OCI-LY3 (cell line): ENCODE measurements at regions not wholly inside any gene's neighbourhood (a gene's known extent, or its start where the extent isn't known, plus 50 kb on each side); places are given as distances from the start of the nearest gene placed in this dataset.
A peak's percentile ranks its signal among the peaks of the same experiment; 100 is the strongest.

ENCODE experiments used
- H2AFZ ChIP-seq: fragments of 200-600, 300-600 bp; shearing (Covaris generic); 2 replicates; pipeline ENCODE4 v1.6.0; 2014; ENCODE audit warnings: antibody characterized with exemption, low read depth, low read length
- H3K27ac ChIP-seq: fragments of 200-600, 300-600 bp; sonication (generic); 2 replicates; pipeline ENCODE4 v1.5.1; 2014; ENCODE audit warnings: mild to moderate bottlenecking, low read length, moderate library complexity, mixed read lengths
- H3K27me3 ChIP-seq: fragments of 200-600, 300-600 bp; sonication (generic); 2 replicates; pipeline ENCODE4 v1.6.1; 2014; ENCODE audit warnings: low read depth, low read length, mixed read lengths
- H3K36me3 ChIP-seq: fragments of 200-600, 300-600 bp; sonication (generic); replicated peaks from 2 replicates; pipeline ENCODE3; 2014; ENCODE audit warnings: low read depth, low read length, mixed read lengths
- H3K4me1 ChIP-seq: fragments of 300-600, 200-600 bp; sonication (generic); 2 replicates; pipeline ENCODE4 v1.6.1; 2014; ENCODE audit warnings: low read length, mixed read lengths
- H3K4me2 ChIP-seq: fragments of 200-600, 300-600 bp; sonication (generic); 2 replicates; pipeline ENCODE4 v1.6.1; 2014; ENCODE audit warnings: low read length, mixed read lengths
- H3K4me3 ChIP-seq: fragments of 300-600, 200-600 bp; sonication (generic); 2 replicates; pipeline ENCODE4 v1.5.1; 2014; ENCODE audit warnings: antibody characterized with exemption, mild to moderate bottlenecking, low read length, moderate library complexity
- H3K79me2 ChIP-seq: fragments of 300-600, 200-600 bp; shearing (Covaris generic); 2 replicates; pipeline ENCODE4 v1.6.1; 2014; ENCODE audit warnings: mild to moderate bottlenecking, low read length, mixed read lengths
- H3K9ac ChIP-seq: fragments of 300-600, 200-600 bp; shearing (Covaris generic); 2 replicates; pipeline ENCODE4 v1.6.0; 2014; ENCODE audit warnings: mild to moderate bottlenecking, low read length, moderate library complexity
- H3K9me3 ChIP-seq: fragments of 200-600, 300-600 bp; shearing (Covaris generic); 2 replicates; pipeline ENCODE4 v1.6.1; 2014; ENCODE audit warnings: low read length, mixed read lengths; ENCODE audit not compliant: insufficient read depth
- H4K20me1 ChIP-seq: fragments of 200-600, 300-600 bp; sonication (generic); 2 replicates; pipeline ENCODE4 v1.6.1; 2016; ENCODE audit warnings: low read length, mixed read lengths; ENCODE audit not compliant: insufficient read depth
- EZH2phosphoT487 ChIP-seq: fragments of 200-600 bp; shearing (Covaris generic); IDR thresholded peaks from 2 replicates; pipeline ENCODE4 v1.6.1; 2018; ENCODE audit warnings: antibody characterized with exemption, mixed run types, low read depth
- TF ChIP-seq, protein P1 (sequence below): fragments of 200-600, 300-600 bp; sonication (generic); IDR thresholded peaks from 2 replicates; pipeline ENCODE4 v1.5.1; 2014; ENCODE audit warnings: antibody characterized with exemption, low read length, low read depth

- no peaks in the 10 kb centered on the region for H3K9me3 ChIP-seq
- H3K27me3 ChIP-seq, result peaks cover 39% of the 10 kb centered on the region
- H3K4me2 ChIP-seq, result no peak overlapping the region
- H3K36me3 ChIP-seq, result no peaks in the 10 kb centered on the region
- H3K27ac ChIP-seq, result no peak overlapping the region
- H3K4me3 ChIP-seq, result no peak overlapping the region
- TF ChIP-seq, protein P1, sequence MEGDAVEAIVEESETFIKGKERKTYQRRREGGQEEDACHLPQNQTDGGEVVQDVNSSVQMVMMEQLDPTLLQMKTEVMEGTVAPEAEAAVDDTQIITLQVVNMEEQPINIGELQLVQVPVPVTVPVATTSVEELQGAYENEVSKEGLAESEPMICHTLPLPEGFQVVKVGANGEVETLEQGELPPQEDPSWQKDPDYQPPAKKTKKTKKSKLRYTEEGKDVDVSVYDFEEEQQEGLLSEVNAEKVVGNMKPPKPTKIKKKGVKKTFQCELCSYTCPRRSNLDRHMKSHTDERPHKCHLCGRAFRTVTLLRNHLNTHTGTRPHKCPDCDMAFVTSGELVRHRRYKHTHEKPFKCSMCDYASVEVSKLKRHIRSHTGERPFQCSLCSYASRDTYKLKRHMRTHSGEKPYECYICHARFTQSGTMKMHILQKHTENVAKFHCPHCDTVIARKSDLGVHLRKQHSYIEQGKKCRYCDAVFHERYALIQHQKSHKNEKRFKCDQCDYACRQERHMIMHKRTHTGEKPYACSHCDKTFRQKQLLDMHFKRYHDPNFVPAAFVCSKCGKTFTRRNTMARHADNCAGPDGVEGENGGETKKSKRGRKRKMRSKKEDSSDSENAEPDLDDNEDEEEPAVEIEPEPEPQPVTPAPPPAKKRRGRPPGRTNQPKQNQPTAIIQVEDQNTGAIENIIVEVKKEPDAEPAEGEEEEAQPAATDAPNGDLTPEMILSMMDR, result no peak
- TF ChIP-seq EZH2phosphoT487, result no peak
- no peak overlapping the region for H2AFZ ChIP-seq
- H3K4me1 ChIP-seq, result no peaks in the 10 kb centered on the region
- H4K20me1 ChIP-seq, result no peaks in the 10 kb centered on the region
- no peaks in the 10 kb centered on the region for H3K79me2 ChIP-seq
- H3K9ac ChIP-seq, result no peak overlapping the region
Measured at GRCh38 chr12:13368431-13368830, 171.9 kb downstream of the EMP1 start.

DNA sequence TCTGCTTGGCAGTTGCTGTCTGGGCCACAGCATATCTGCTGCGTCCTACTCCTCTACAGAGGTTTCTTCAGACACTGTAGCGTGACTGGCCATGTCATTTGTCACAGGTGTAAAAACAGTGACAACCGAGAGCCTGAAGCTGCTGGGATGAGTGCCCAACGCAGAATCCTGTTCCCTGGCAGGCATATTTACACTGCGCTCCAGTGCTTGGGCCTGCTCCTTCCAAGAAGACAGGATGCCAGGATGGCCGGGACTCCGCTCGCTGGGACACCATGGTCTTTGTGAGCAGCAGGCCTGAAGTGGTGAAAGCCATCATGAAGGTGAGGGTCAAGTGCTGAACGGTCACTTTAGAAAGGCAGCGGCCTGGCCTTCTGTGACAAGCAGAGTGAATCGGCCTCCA lies 171.4 kb downstream of the EMP1 start:
- no peaks in the 10 kb centered on the region for H3K36me3 ChIP-seq
- no peaks in the 10 kb centered on the region for H3K4me1 ChIP-seq
- no peaks in the 10 kb centered on the region for H3K79me2 ChIP-seq
- no peak overlapping the region for H3K4me2 ChIP-seq
- no peak overlapping the region for H3K4me3 ChIP-seq
- no peak overlapping the region for H2AFZ ChIP-seq
- H3K27me3 ChIP-seq, result peaks cover 36% of the 10 kb centered on the region
- H3K9me3 ChIP-seq, result no peaks in the 10 kb centered on the region
- H4K20me1 ChIP-seq, result no peaks in the 10 kb centered on the region
- no peak overlapping the region for H3K9ac ChIP-seq
- TF ChIP-seq EZH2phosphoT487, result no peak
- TF ChIP-seq, protein P1, result no peak
- no peak overlapping the region for H3K27ac ChIP-seq

DNA sequence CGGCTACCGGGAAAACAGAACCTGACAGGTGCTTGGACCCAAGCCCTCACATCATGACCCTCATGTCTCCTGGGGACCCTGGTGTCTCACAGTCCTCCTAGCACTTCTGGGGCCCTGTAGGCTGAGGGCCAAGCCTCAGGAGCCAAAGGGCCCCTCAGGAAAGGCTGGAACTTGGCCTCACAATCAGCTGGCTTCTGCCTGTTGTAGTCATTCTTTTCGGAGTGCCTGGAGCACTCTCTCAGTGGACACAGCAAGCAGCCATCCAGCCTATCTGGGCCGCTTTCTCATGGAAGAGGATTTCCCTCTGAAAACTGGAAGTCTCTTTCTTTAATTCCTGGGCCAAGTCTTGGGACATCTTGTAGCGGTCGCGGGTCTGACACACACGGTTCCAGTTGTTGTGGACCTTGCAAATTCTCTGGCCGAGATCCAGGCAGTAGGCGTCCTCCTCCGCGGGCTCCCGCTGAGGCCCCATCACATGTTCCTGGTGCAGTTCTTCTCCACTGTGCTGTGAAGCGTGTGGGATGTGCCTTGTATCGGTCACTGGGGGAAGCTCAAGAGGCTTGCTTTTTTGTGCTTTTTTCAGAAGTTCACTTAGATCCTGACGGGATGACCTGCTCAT lies 169.3 kb downstream of the EMP1 start:
- H3K27me3 ChIP-seq, result peaks cover 23% of the 10 kb centered on the region
- H4K20me1 ChIP-seq, result no peaks in the 10 kb centered on the region
- no peaks in the 10 kb centered on the region for H3K36me3 ChIP-seq
- H2AFZ ChIP-seq, result no peak overlapping the region
- TF ChIP-seq, protein P1, result no peak
- no peak for TF ChIP-seq EZH2phosphoT487
- no peaks in the 10 kb centered on the region for H3K4me1 ChIP-seq
- no peak overlapping the region for H3K4me3 ChIP-seq
- H3K9ac ChIP-seq, result no peak overlapping the region
- H3K79me2 ChIP-seq, result no peaks in the 10 kb centered on the region
- H3K4me2 ChIP-seq, result no peak overlapping the region
- no peaks in the 10 kb centered on the region for H3K9me3 ChIP-seq
- no peak overlapping the region for H3K27ac ChIP-seq

GRCh38 chr12:13362260-13362841 lies 165.8 kb downstream of the EMP1 start:
- no peak overlapping the region for H2AFZ ChIP-seq
- H3K4me3 ChIP-seq, result no peak overlapping the region
- no peaks in the 10 kb centered on the region for H3K36me3 ChIP-seq
- no peak overlapping the region for H3K9ac ChIP-seq
- H3K4me1 ChIP-seq, result no peaks in the 10 kb centered on the region
- no peak for TF ChIP-seq EZH2phosphoT487
- TF ChIP-seq, protein P1, result peak; percentile 91
- H3K79me2 ChIP-seq, result no peaks in the 10 kb centered on the region
- H4K20me1 ChIP-seq, result no peaks in the 10 kb centered on the region
- peaks cover 47% of the 10 kb centered on the region for H3K27me3 ChIP-seq
- H3K9me3 ChIP-seq, result no peaks in the 10 kb centered on the region
- no peak overlapping the region for H3K27ac ChIP-seq
- peak overlapping the region; percentile 36 for H3K4me2 ChIP-seq
